GM12878 (cell line): ENCODE measurements at regions not wholly inside any gene's neighbourhood (a gene's known extent, or its start where the extent isn't known, plus 50 kb on each side); places are given as distances from the start of the nearest gene placed in this dataset.

Experiments used
- ATAC-seq: fragments of 200-7000 bp; cut with Tn5 transposase; 3 replicates; pipeline ENCODE4 v1.9.1; 2020; ENCODE audit warnings: mild to moderate bottlenecking, moderate library complexity
- BruUV-seq: library from RNA; stranded (reverse); fragments of 400-500 nt; replicated peaks from 2 replicates; lab custom pipeline; 2021; lab: Mats Ljungman, UMichigan
- CTCF ChIA-PET: fragments of 300-600 bp; sonication (Branson Sonifier 250); formaldehyde crosslinking; extraction: SDS; loops from one replicate; lab custom pipeline; 2021; ENCODE audit warnings: inconsistent platforms; lab: Yijun Ruan, JAX
- POLR2A ChIA-PET: fragments of 350-600 bp; formaldehyde crosslinking; extraction: SDS; loops from one replicate; lab custom pipeline; 2021; ENCODE audit warnings: inconsistent platforms; lab: Charles Lee
- RAD21 ChIA-PET: fragments of 300-600 bp; sonication (Branson Sonifier 250); formaldehyde crosslinking; loops from one replicate; lab custom pipeline; 2023; ENCODE audit warnings: antibody characterized with exemption; ENCODE audit not compliant: unreplicated experiment; lab: Charles Lee
- SMC1A ChIA-PET: fragments of 300-600 bp; sonication (Branson Sonifier 250); formaldehyde crosslinking; loops from one replicate; lab custom pipeline; 2023; ENCODE audit not compliant: unreplicated experiment, uncharacterized antibody; lab: Charles Lee
- DNase-seq: peaks from one replicate; pipeline ENCODE4 v3.0.0-alpha.2; 2011; ENCODE audit warnings: low read depth, low spot score
- FAIRE-seq: peaks from 3 replicates; lab custom pipeline; 2011; peaks lifted over from hg19 to GRCh38; lab: Jason Lieb, UNC
- H2AFZ ChIP-seq: 2 replicates; pipeline ENCODE4 v1.6.0; 2011; ENCODE audit warnings: low read depth, low read length, control low read depth; ENCODE audit not compliant: control insufficient read depth
- H3K27ac ChIP-seq: 2 replicates; pipeline ENCODE4 v1.5.1; 2011; ENCODE audit warnings: control low read depth; ENCODE audit not compliant: control insufficient read depth, insufficient read depth
- H3K27me3 ChIP-seq, 2 experiments: replicated peaks in 1 of 2; 2 replicates each; pipeline versions ENCODE4 v1.6.0 to v1.6.1; 2011; ENCODE audit warnings: low read length in 1 of 2; ENCODE audit not compliant: control insufficient read depth in 2 of 2, insufficient read depth in 2 of 2
- H3K36me3 ChIP-seq, 2 experiments: 2 replicates each; pipeline ENCODE4 v1.5.1; 2011; ENCODE audit warnings: low read length in 1 of 2; ENCODE audit not compliant: control insufficient read depth in 2 of 2, insufficient read depth in 2 of 2
- H3K4me1 ChIP-seq: 2 replicates; pipeline ENCODE4 v1.6.1; 2011; ENCODE audit warnings: mild to moderate bottlenecking, low read length, moderate library complexity, mixed read lengths; ENCODE audit not compliant: control insufficient read depth, insufficient read depth
- H3K4me2 ChIP-seq: 2 replicates; pipeline ENCODE4 v1.6.0; 2011; ENCODE audit warnings: control low read depth; ENCODE audit not compliant: control insufficient read depth, insufficient read depth
- H3K4me3 ChIP-seq: fragments of 200-600 bp; sonication (generic); 2 replicates; pipeline ENCODE4 v1.5.1; 2016
- H3K79me2 ChIP-seq: 2 replicates; pipeline ENCODE4 v1.6.0; 2011; ENCODE audit warnings: low read length; ENCODE audit not compliant: control insufficient read depth, insufficient read depth
- H3K9ac ChIP-seq: 2 replicates; pipeline ENCODE4 v1.8.0; 2011; ENCODE audit warnings: low read length, control low read depth, mixed read lengths; ENCODE audit not compliant: control insufficient read depth, insufficient read depth
- H3K9me3 ChIP-seq: replicated peaks from 3 replicates; pipeline ENCODE4 v1.5.1; 2011; ENCODE audit warnings: mild to moderate bottlenecking, low read length; ENCODE audit not compliant: control insufficient read depth, insufficient read depth
- H4K20me1 ChIP-seq: 2 replicates; pipeline ENCODE4 v1.6.0; 2011; ENCODE audit not compliant: control insufficient read depth, insufficient read depth
- ESRRA ChIP-seq: IDR thresholded peaks from 2 replicates; pipeline ENCODE4 v1.6.1; 2012; ENCODE audit warnings: mild to moderate bottlenecking, low read length, improper control_type of control experiment
- IRF4 ChIP-seq: IDR thresholded peaks from 2 replicates; pipeline ENCODE4 v1.6.1; 2011; ENCODE audit warnings: low read depth, low read length
- KLF5 ChIP-seq: fragments of 450-650 bp; IDR thresholded peaks from 2 replicates; pipeline ENCODE4 v1.6.1; 2014; ENCODE audit warnings: mild to moderate bottlenecking; ENCODE audit not compliant: partially characterized antibody
- MEF2B ChIP-seq: fragments of 450-650 bp; IDR thresholded peaks from 2 replicates; pipeline ENCODE4 v1.6.1; 2018; ENCODE audit warnings: mild to moderate bottlenecking, moderate library complexity; ENCODE audit not compliant: partially characterized antibody, poor library complexity, severe bottlenecking
- NFXL1 ChIP-seq: fragments of 450-650 bp; IDR thresholded peaks from 2 replicates; pipeline ENCODE4 v1.6.1; 2017; ENCODE audit warnings: antibody characterized with exemption, mild to moderate bottlenecking, borderline replicate concordance
- NR2C1 ChIP-seq: fragments of 450-650 bp; IDR thresholded peaks from 2 replicates; pipeline ENCODE4 v1.6.1; 2017; ENCODE audit warnings: antibody characterized with exemption, mild to moderate bottlenecking, moderate library complexity
- PAX8 ChIP-seq: fragments of 450-650 bp; IDR thresholded peaks from 2 replicates; pipeline ENCODE4 v1.6.1; 2017; ENCODE audit warnings: mild to moderate bottlenecking, moderate library complexity
- PBX3 ChIP-seq: IDR thresholded peaks from 2 replicates; pipeline ENCODE4 v1.6.1; 2011; ENCODE audit warnings: mild to moderate bottlenecking, low read depth, low read length, moderate library complexity; ENCODE audit not compliant: insufficient replicate concordance
- POLR2AphosphoS2 ChIP-seq: IDR thresholded peaks from 2 replicates; pipeline ENCODE4 v1.6.1; 2011; ENCODE audit warnings: low read depth, mild to moderate bottlenecking, low read length, improper control_type of control experiment, moderate library complexity
- RBBP5 ChIP-seq: fragments of 200-600 bp; sonication (generic); conservative IDR thresholded peaks from 2 replicates; pipeline ENCODE4 v1.6.1; 2016
- REST ChIP-seq: IDR thresholded peaks from 2 replicates; pipeline ENCODE4 v1.6.1; 2012; ENCODE audit warnings: mild to moderate bottlenecking, low read depth, low read length
- SMC3 ChIP-seq: IDR thresholded peaks from 2 replicates; pipeline ENCODE4 v1.6.1; 2011; ENCODE audit warnings: low read length, improper control_type of control experiment, borderline replicate concordance
- TCF3 ChIP-seq: IDR thresholded peaks from 2 replicates; pipeline ENCODE4 v1.6.1; 2012; ENCODE audit warnings: low read depth, mild to moderate bottlenecking, low read length, borderline replicate concordance; ENCODE audit not compliant: insufficient read depth
- ZNF622 ChIP-seq: fragments of 450-650 bp; IDR thresholded peaks from 2 replicates; pipeline ENCODE4 v1.6.1; 2017; ENCODE audit warnings: mild to moderate bottlenecking, inconsistent platforms
- ZSCAN29 ChIP-seq: fragments of 450-650 bp; IDR thresholded peaks from 2 replicates; pipeline ENCODE4 v1.6.1; 2017; ENCODE audit warnings: mild to moderate bottlenecking, moderate library complexity
- WGBS: methylation state at CpG from one replicate; pipeline ENCODE4 v1.1.6; 2016; ENCODE audit warnings: low lambda C conversion rate; ENCODE audit not compliant: insufficient replicate concordance, insufficient coverage; ENCODE audit errors: missing lambda C conversion rate; 5-methylcytosine and 5-hydroxymethylcytosine counted together
- in situ Hi-C: fragments of 300-500 bp; cut with MboI; formaldehyde crosslinking; loops from 9 replicates; pipeline ENCODE4 v1.14.3; 2018; ENCODE audit warnings: mixed read lengths
- intact Hi-C: fragments of 100-400 bp; cut with micrococcal nuclease; formaldehyde crosslinking; loops from one replicate; pipeline ENCODE4 v1.14.2; 2022; ENCODE audit not compliant: unreplicated experiment

GRCh38 chr16:17780181-17780580 lies 309.4 kb upstream of the XYLT1 start (continued):
- TF ChIP-seq PBX3 (no peak), MEF2B (no peak), RBBP5 (no peak), IRF4 (no peak), ZNF622 (no peak), ESRRA (no peak), REST (no peak), PAX8 (no peak), POLR2AphosphoS2 (no peak)

- ChIA-PET POLR2A (no interaction called here), SMC1A (no interaction called here)
- 14% methylated on average over 3 of the region's 3 CpGs for WGBS
- ATAC-seq (no peak), FAIRE-seq (no peak), DNase-seq (no peak)
- H3K9ac ChIP-seq, result no peak overlapping the region
- no peaks in the 10 kb centered on the region for H3K4me1 ChIP-seq
- no TSS peak for BruUV-seq
- H3K36me3 ChIP-seq, result no peaks in the 10 kb centered on the region
- H3K9me3 ChIP-seq, result no peaks in the 10 kb centered on the region
- no peak overlapping the region for H3K27ac ChIP-seq
- intact Hi-C loops, result no loop called here
- no peaks in the 10 kb centered on the region for H3K79me2 ChIP-seq
- no peaks in the 10 kb centered on the region for H4K20me1 ChIP-seq
- H3K4me3 ChIP-seq, result no peak overlapping the region
- H3K4me2 ChIP-seq, result no peak overlapping the region
- TF ChIP-seq ZSCAN29 (no peak), NFXL1 (no peak), KLF5 (no peak), TCF3 (no peak), SMC3 (no peak), NR2C1 (no peak)
- TF ChIP-seq, all 136 proteins: peak for 0
- H3K27me3 ChIP-seq, result no peaks in the 10 kb centered on the region
- in situ Hi-C loops, result no loop called here
- no peak overlapping the region for H2AFZ ChIP-seq
- CTCF ChIA-PET, result no interaction called here
- RAD21 ChIA-PET, result no interaction called here
Measured at GRCh38 chr16:17777408-17777863, 306.7 kb upstream of the XYLT1 start.
